COLO829 (cell line): ENCODE measurements at regions not wholly inside any gene's neighbourhood (a gene's known extent, or its start where the extent isn't known, plus 50 kb on each side); places are given as distances from the start of the nearest gene placed in this dataset.
"Not testable (repeated sequence)": the region's sequence is repeated elsewhere in the genome, so short reads cannot be mapped to it uniquely, and the experiment has no call there.

Source experiments
- DNase-seq: peaks from one replicate; pipeline ENCODE4 v3.0.0; 2012; ENCODE audit warnings: low spot score

GRCh38 chr12:18849080-18849479, 111.2 kb downstream of the CAPZA3 start:
- no peak for DNase-seq

- no peak for DNase-seq
Measured at GRCh38 chr12:18849761-18850160, 111.8 kb downstream of the CAPZA3 start.

DNA sequence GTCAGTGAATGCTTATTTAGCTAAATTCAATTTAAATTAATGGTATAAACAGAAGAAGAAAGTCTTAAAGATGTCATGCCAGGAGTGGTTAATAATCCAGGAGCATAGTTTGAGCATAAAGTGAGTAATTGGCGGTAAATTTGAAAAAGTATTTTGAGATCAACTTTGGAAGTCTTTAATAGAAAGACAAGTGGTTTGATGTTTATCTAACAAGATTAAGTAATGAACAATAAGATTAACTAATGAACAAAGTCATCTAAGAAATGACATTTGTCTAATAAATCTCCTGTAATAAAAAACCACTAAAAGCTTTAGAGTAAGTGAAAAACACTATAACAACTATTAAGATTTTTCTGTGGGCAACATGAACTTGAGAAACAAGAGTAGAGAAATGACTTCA, 112.8 kb downstream of the CAPZA3 start:
- DNase-seq, result no peak

GRCh38 chr12:18851271-18851670, 113.4 kb downstream of the CAPZA3 start:
- DNase-seq, result no peak

DNA sequence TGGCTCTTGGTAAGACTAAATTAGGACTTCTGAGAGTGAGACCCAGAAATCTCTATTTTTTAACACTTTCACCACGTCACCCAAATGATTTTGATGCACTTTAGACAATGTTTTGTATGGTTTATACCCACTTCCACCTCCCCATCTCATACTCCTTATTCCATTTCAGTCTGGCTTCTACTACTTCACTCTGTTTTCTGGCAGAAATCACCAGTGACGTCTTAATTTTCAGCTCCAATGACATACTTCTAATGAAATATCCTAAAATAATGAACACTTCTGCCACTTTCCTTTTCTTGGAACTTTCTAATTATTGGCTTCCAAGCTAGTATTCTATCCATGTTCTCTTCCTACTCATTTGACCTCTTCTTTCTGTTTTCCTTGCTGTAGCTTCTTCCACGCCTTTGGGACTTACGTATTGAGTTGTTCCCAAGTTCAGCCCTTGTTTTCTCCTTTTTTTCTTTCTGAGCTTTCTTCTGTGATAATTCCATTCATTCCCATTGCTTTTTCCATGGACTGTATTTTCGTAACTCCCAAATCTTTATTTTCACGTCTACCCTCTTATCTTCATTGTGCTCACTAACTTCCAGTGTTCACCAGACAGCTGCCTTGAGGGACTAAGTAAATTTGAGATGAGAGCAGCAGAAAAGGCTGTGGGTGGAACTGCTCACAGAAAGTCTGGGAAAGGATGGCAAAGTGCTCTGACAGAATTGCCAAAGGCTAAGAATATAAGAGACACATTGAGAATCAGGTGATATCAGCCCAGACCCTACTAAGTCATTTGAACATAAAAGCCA, 115.8 kb downstream of the CAPZA3 start:
- no peak for DNase-seq

DNA sequence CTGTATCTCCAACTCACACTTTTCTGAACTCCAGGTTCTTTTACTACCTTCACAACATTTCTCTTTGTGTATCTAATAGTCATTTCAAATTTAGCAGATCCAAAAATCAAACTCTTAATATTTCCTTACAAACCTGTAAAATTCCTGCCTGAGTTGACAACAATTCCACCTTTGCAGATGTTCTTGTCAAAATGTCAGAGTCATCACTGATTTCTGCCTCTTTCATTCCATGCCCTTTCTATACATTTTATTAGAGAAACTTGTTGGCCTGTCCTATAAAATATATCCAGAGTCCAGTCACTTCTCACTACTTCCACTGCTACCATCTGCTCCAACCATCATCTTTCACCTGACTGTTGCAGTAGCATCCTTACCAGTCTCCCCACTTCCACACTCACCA, 119.7 kb downstream of the CAPZA3 start:
- DNase-seq, result no peak

DNA sequence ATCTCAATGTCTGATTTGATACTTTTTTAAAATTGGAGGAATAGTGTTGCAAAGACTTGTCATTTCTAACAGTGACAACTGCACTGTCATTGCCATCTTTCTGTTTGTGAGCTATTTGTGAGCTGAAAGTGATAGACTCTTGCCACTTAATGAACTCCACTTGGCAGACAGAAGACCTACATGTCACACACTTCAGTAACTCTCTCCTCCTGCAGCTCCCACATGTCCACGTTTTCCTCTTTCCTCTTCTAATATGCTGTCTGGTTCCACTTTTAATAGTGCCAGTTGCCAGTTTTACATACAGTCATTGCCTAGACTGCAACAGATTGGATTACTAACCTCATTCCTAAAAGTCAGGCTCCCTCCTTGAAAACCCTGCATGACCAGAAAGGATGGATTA, 121.5 kb downstream of the CAPZA3 start:
- no peak for DNase-seq

DNA sequence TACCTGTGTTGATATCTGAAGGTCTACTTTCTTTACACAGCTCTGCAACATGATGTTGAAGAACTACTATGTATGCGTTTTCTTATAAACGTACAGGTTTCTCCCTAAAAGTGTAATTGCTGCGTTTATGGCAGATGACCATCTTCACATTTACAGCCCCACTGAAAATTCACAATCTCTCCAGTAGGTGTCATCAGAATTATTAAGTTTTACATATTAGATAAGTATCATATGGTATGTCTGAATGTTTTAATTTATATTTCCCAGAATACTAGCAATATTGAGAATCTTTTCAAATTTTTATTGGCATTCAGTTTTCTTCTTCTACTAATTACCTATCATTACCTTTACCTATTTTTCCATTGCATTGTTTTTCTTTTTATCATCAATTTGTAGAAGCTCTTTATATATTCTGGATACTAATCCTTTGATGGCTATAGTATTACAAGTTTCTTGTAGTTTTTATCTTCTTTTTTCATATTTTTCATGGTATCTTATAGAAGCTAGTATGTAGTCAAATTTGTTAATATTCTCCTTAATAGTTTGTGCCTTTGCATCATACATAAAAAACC, 123.5 kb downstream of the CAPZA3 start:
- peak; percentile 6 for DNase-seq

DNA sequence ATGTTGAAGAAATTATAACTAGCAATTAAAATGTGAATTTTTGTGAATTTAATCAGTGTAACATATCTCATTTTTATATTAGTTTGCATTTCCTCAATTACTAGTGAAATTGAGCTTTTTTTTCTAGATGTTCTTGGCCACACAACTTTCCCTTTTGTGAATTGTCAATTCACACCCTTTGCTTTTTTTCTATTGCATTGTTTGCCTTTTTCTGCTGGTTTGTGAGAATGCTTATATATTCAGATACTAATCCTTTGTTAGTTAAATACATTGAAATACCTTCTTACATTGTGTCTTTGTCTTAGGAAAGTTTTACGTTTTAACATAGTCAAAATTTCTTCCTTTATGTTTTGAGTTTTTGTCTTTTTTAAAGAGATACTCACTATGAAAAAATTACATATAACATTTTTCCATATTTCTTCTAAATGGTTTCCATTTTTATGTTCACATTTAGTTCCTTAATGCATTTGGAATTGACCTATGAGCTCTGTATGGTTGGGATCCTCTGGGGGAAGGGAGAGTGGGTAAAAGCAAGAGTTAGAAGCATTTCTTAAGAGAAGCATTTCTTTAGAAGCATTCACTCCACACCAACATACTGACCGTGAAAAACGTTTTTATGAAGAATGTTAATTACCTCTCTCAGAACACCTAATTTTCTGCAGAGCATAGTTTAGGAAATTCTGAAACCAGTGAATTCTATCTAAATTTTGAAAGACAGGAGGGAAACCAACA, 126.0 kb downstream of the CAPZA3 start:
- no peak for DNase-seq

DNA sequence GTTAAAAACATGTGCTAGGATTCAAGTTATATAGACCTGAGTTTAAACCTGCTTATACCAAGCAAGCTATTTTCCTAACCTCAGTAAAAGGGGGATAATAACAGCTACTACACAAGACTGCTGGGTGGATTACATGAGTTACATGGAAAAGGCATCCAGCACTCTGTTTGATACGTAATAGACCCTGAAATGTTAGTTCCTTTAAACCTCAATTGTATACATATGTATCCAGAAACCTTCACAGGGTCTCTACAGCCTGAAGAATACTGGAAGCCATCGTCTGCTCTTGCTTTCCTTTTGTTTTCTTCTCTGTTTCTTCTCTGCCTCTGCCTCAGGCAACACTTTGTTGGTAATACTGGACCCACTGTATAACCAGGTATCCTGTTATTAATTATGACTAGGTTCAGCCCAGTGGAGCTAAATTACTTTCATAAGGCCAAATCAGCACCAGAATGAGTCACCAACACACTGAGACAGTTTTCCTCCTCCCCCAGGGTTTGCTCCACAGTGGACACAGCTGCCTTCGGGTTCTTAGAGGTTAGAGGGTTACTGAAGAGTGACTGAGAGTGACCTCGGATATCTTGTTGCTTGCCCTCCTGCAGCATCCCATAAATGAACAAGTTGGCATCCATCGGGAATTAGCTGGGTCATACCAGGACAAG, 127.1 kb downstream of the CAPZA3 start:
- no peak for DNase-seq

DNA sequence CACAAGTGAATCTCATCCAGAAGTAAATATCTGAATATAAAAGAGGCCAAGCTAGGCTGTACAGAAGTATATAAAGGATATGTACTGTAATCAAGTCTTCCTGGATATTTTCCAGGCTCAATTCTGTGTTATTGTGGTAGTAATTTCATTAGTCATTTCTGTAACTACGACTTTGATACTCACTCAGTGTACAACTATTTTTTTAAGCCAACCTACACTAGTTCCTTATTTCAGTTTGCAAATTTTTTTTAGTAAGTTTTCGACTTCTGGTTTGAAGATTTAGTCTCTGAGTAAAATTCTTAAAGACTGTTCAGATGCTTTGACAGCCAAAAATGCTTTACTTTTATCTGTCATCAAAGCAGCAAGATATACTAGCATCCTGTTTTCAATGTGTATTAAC, 130.8 kb downstream of the CAPZA3 start:
- DNase-seq, result no peak

DNA sequence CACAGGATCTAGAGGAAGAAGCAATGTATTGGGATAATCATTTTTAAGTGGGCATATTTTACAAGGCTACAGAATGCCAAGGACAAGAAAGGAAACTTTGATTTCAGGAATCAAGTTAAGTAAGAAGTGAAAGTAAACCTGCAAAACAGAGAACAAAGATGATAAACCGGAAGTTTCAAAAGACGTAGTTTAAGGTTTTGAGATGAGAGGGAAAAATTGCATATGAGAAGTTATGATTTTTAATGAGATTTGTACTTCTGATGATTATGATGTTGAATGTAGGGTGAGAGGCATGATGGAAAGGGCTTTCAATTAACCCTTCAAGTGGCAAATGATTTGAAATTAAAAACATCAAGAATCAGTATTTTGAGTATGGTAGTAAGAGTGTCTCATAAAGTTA, 134.9 kb downstream of the CAPZA3 start:
- DNase-seq, result no peak

DNA sequence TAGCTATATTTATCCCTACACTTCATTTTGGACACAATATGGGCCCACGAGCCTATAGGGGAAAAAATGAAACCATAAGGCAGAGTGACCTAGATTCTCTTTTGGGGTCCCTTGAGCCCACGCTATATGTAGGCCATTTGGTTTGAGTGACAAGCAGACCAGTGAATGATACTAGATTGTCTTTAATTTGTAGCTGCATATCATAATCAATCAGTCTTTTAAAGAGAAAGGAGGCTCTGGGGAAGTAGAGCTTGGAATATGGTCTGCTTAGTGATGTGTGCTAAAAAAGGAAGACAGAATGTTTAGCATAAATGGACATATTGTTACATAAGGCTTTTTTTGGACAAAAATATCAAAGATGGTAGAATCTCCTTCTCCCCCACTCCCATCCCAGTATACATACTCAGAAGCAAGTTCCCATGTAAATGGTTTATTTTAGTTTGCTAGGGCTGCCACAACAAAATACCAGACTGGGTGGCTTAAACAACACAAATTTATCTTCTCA, 140.8 kb downstream of the CAPZA3 start:
- DNase-seq, result no peak

- no peak for DNase-seq
Measured at GRCh38 chr12:18882690-18883089, 144.8 kb downstream of the CAPZA3 start.

- DNase-seq, result no peak
Measured at GRCh38 chr12:18886962-18887361, 149.0 kb downstream of the CAPZA3 start.

DNA sequence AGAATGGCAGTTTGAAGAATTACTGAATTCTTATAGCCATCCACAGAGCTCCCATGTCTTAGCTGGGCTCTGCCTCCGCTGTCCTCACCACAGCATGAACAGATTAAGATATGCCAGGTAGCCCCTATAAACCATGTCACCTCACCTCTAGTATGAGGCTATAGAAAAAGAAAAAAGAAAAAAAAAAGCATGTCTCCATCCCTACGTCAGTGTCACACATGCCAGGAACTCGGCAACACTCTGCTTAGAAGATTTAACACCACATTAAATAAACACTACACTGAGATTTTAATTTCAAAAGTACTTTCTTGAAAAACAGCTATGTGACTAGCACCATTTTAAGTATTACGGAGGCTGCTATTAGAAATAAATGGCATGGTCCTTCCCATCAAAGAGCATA, 149.4 kb downstream of the CAPZA3 start:
- DNase-seq, result no peak

- DNase-seq, result no peak
Measured at GRCh38 chr12:18888047-18888446, 150.1 kb downstream of the CAPZA3 start.

GRCh38 chr12:18890621-18891020, 152.7 kb downstream of the CAPZA3 start:
- DNase-seq, result not testable (repeated sequence)

DNA sequence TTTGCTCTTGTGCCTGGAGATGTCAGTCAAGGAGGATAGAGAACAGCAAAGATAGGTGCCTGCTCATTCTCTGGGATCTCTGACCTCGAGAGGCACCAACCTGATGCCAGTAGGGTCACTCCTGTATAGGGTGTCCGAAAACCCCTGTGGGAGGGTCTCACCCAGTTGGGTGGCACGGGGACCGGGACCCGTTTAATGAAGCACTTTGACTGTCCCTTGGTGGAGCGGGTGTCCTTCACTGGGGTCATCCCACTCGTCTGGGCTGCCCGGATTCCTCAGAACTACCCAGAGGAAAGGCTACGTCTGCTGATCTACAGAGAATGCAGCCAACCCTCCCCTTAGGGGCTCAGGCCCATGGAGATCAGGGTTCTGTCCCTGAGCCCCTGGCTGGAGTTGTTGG, 157.6 kb downstream of the CAPZA3 start:
- DNase-seq, result no peak

GRCh38 chr12:18895946-18896345, 158.0 kb downstream of the CAPZA3 start:
- no peak for DNase-seq

DNA sequence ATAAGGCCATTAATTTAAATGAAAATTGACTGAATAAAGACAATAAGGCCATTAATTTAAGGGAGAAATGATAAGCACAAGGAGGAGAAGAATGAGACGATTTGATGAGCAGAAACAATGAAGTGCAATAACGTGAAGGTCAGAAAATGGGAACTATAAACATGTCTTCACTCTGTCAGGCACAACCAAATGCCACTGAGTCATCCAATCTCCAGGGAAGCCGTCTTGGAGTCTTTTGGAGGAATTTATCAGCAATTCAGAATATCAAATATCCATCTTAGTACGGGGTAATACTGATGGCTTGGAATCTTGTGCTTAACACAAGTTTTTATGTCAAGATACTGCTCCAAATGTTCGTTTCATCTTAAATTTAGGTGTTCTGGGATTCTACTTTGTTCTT, 159.9 kb downstream of the CAPZA3 start:
- DNase-seq, result no peak

DNA sequence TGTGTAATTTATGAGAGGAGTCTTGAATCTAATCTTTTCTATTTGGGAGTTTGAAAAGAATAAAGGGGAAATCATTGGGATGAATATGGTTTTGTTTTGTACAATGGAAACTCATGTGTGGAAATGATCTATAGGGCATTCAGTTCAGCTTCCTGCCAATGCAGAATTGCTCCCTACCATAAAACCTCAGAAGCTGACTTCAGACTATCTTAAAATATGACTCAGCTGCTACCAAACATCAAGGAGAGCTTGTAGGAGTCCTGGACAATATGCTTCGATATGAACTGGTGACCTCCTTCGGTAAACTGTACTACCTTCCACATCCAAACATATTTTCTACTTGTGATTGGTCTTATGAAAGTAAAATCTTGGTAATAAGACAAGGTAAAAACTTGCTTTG, 160.6 kb downstream of the CAPZA3 start:
- DNase-seq, result no peak

DNA sequence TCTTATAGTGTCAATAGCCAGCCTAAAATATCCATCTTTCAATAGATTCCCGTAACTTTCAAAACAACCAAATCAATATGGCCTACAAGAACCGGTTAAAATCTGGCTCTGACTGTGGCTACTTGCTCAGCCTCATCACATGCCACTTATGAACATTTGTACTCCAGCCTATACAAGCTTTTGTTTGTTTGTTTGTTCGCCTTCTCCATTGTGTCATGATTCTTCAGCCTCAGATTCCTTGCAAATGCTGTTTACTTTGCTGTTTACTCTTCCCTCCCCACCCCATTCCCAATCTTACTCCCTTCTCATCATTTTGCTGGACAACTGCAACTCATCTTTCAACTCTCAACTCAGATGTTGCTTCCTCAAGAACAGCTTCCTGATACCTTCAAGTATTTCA, 161.2 kb downstream of the CAPZA3 start:
- DNase-seq, result no peak
